ENCODE measurements at regions not wholly inside any gene's neighbourhood (a gene's known extent, or its start where the extent isn't known, plus 50 kb on each side); places are given as distances from the start of the nearest gene placed in this dataset.

DNA sequence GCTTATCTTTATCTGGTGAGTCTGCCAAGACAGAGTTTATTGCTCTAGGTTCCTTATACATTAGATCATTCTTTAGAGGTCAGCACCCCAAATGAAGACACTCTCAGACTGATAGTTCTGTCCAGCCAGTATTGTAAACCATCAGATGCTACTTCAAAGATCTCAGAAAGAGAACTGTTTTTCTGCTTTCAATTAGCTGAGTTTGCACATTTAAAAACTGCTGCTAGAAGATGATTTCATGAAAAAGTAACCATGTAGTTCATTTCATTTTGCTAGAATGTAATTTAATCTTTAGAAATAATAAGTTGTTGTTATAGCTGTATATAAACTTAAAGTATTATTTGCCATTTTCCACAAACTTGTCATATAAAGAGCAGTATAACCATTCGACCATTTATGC lies 344.5 kb upstream of the ATP5MC3 start:
- no peak overlapping the region for H3K27ac ChIP-seq (ENCODE audit: low read depth in 1 of 3, low read length in 2 of 3)
- H3K27me3 ChIP-seq (ENCODE audit: control insufficient read depth in 3 of 3, insufficient read depth in 3 of 3, low read length in 3 of 3), result no peaks in the 10 kb centered on the region
- peaks cover 0 to 1% of the 10 kb centered on the region in 2 donors for H3K9me3 ChIP-seq (ENCODE audit: control insufficient read depth in 2 of 2, insufficient read depth in 1 of 2, low read depth in 1 of 2, low read length in 1 of 2)
- no peaks in the 10 kb centered on the region for H3K4me1 ChIP-seq (ENCODE audit: control insufficient read depth in 3 of 3, insufficient read depth in 2 of 3, low read depth in 1 of 3, low read length in 2 of 3)
- DNase-seq, result no peak
- no peaks in the 10 kb centered on the region for H3K36me3 ChIP-seq (ENCODE audit: control insufficient read depth in 3 of 3, insufficient read depth in 2 of 3, low read depth in 1 of 3, low read length in 3 of 3)
- H3K4me3 ChIP-seq (ENCODE audit: low read depth in 1 of 3, low read length in 3 of 3), result no peak overlapping the region
- 40 to 59% (median 51%) methylated on average over 1 of the region's 1 CpG for WGBS, 3 donors
- no peak for FAIRE-seq

- WGBS, 3 donors, result 33 to 53% (median 49%) methylated on average over 2 of the region's 2 CpGs
- Histone ChIP-seq H3K4me3 (ENCODE audit: low read depth in 1 of 3, low read length in 3 of 3) (no peak overlapping the region), H3K27me3 (ENCODE audit: control insufficient read depth in 3 of 3, insufficient read depth in 3 of 3, low read length in 3 of 3) (no peaks in the 10 kb centered on the region), H3K36me3 (ENCODE audit: control insufficient read depth in 3 of 3, insufficient read depth in 2 of 3, low read depth in 1 of 3, low read length in 3 of 3) (no peaks in the 10 kb centered on the region), H3K27ac (ENCODE audit: low read depth in 1 of 3, low read length in 2 of 3) (no peak overlapping the region), H3K4me1 (ENCODE audit: control insufficient read depth in 3 of 3, insufficient read depth in 2 of 3, low read depth in 1 of 3, low read length in 2 of 3) (no peaks in the 10 kb centered on the region), H3K9me3 (ENCODE audit: control insufficient read depth in 2 of 2, insufficient read depth in 1 of 2, low read depth in 1 of 2, low read length in 1 of 2) (no peaks in the 10 kb centered on the region)
- FAIRE-seq (no peak), DNase-seq (peak; percentile 10 to 32)
Observed at GRCh38 chr2:175523001-175523400, 341.5 kb upstream of the ATP5MC3 start.

DNA sequence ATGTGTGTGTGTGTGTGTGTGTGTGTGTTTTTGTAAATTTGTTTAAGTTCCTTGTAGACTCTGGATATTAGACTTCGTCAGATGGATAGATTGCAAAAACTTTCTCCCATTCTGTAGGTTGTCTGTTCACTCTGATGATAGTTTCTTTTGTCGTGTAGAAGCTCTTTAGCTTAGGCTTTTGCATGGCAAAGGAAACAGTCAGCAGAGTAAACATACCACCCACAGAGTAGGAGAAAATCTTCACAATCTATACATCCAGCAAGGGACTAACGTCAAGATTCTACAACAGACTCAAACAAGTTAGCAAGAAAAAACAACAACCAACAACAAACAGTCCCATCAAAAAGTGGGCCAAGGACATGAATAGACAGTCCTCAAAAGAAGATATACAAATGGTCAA lies 336.7 kb upstream of the ATP5MC3 start:
- FAIRE-seq (no peak), DNase-seq (no peak)
- H3K36me3 ChIP-seq (ENCODE audit: control insufficient read depth in 3 of 3, insufficient read depth in 2 of 3, low read depth in 1 of 3, low read length in 3 of 3), result no peaks in the 10 kb centered on the region
- no peak overlapping the region for H3K27ac ChIP-seq (ENCODE audit: low read depth in 1 of 3, low read length in 2 of 3)
- H3K27me3 ChIP-seq (ENCODE audit: control insufficient read depth in 3 of 3, insufficient read depth in 3 of 3, low read length in 3 of 3), result no peaks in the 10 kb centered on the region
- no peaks in the 10 kb centered on the region for H3K4me1 ChIP-seq (ENCODE audit: control insufficient read depth in 3 of 3, insufficient read depth in 2 of 3, low read depth in 1 of 3, low read length in 2 of 3)
- no peak overlapping the region for H3K4me3 ChIP-seq (ENCODE audit: low read depth in 1 of 3, low read length in 3 of 3)
- H3K9me3 ChIP-seq (ENCODE audit: control insufficient read depth in 2 of 2, insufficient read depth in 1 of 2, low read depth in 1 of 2, low read length in 1 of 2), result no peaks in the 10 kb centered on the region
- 49 to 62% (median 51%) methylated on average over 3 of the region's 3 CpGs for WGBS, 3 donors

DNA sequence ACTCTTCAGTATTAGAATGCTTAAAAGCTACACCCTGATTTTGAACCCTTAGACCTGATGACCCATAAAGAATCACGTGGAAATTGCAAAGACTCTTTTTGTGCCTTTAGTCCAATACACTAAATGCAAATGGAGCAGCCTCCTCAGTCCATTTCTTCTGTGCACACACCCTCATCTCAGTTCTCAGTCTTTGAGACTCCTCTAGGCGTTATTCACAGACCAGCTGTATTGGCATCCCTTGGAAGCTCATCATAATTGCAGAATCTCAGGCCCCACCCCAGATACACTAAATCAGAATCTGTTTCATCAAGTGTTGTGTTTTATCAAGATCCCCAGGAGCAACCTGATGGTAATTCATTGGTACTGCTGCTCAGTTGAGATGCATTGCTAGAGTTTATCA lies 335.0 kb upstream of the ATP5MC3 start:
- Histone ChIP-seq H3K27me3 (ENCODE audit: control insufficient read depth in 3 of 3, insufficient read depth in 3 of 3, low read length in 3 of 3) (no peaks in the 10 kb centered on the region), H3K27ac (ENCODE audit: low read depth in 1 of 3, low read length in 2 of 3) (no peak overlapping the region), H3K4me1 (ENCODE audit: control insufficient read depth in 3 of 3, insufficient read depth in 2 of 3, low read depth in 1 of 3, low read length in 2 of 3) (no peaks in the 10 kb centered on the region), H3K36me3 (ENCODE audit: control insufficient read depth in 3 of 3, insufficient read depth in 2 of 3, low read depth in 1 of 3, low read length in 3 of 3) (no peaks in the 10 kb centered on the region), H3K9me3 (ENCODE audit: control insufficient read depth in 2 of 2, insufficient read depth in 1 of 2, low read depth in 1 of 2, low read length in 1 of 2) (no peaks in the 10 kb centered on the region), H3K4me3 (ENCODE audit: low read depth in 1 of 3, low read length in 3 of 3) (no peak overlapping the region)
- DNase-seq (no peak), FAIRE-seq (no peak)
- 74 to 75% (median 74%) methylated on average over 2 of the region's 2 CpGs for WGBS, 3 donors

DNA sequence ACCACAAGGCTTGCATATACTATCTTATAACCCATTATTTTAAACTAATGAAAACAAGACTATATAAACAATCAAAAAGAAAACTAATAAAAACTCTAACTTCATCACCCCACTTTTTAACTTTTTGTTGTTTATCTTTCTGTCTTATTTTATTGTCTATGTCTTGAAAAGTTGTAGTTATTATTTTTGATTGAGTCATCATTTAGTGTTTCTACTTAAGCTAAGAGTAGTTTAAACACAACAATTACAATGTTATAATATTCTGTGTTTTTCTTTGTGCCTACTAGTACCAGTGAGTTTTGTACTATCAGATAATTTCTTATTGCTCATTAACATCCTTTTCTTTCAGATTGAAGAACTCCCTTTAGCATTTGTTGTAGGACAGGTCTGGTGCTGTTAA lies 318.7 kb upstream of the ATP5MC3 start:
- Histone ChIP-seq H3K4me3 (ENCODE audit: low read depth in 1 of 3, low read length in 3 of 3) (no peak overlapping the region), H3K4me1 (ENCODE audit: control insufficient read depth in 3 of 3, insufficient read depth in 2 of 3, low read depth in 1 of 3, low read length in 2 of 3) (no peaks in the 10 kb centered on the region), H3K36me3 (ENCODE audit: control insufficient read depth in 3 of 3, insufficient read depth in 2 of 3, low read depth in 1 of 3, low read length in 3 of 3) (no peaks in the 10 kb centered on the region), H3K9me3 (ENCODE audit: control insufficient read depth in 2 of 2, insufficient read depth in 1 of 2, low read depth in 1 of 2, low read length in 1 of 2) (peaks cover 0 to 6% of the 10 kb centered on the region in 2 donors), H3K27me3 (ENCODE audit: control insufficient read depth in 3 of 3, insufficient read depth in 3 of 3, low read length in 3 of 3) (no peaks in the 10 kb centered on the region), H3K27ac (ENCODE audit: low read depth in 1 of 3, low read length in 2 of 3) (no peak overlapping the region)
- DNase-seq, result no peak
- peak; percentile 71 for FAIRE-seq

DNA sequence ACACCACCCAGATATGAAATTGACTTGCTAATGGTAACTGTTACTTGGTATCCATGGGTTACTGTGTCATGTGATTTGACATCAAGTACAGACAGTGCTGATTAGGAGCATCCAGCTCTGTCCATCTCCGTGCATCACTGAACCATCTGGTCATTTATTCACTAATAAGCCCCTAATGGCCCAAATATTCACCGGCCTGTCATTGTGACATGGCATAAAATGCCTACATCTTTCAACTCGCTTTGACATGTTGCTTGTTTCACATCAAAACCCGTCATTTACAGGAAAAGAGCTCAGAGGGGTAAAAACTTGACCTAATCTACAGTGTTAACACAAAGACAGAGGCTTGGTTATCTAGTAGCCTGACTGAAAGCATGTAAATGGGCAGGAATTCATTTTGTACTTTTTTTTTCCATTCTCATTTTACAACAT lies 308.9 kb upstream of the ATP5MC3 start:
- FAIRE-seq, result no peak
- no peaks in the 10 kb centered on the region for H3K4me1 ChIP-seq (ENCODE audit: control insufficient read depth in 3 of 3, insufficient read depth in 2 of 3, low read depth in 1 of 3, low read length in 2 of 3)
- H3K9me3 ChIP-seq (ENCODE audit: control insufficient read depth in 2 of 2, insufficient read depth in 1 of 2, low read depth in 1 of 2, low read length in 1 of 2), result peaks cover 0 to 2% of the 10 kb centered on the region in 2 donors
- no peak overlapping the region for H3K27ac ChIP-seq (ENCODE audit: low read depth in 1 of 3, low read length in 2 of 3)
- DNase-seq, result no peak
- H3K27me3 ChIP-seq (ENCODE audit: control insufficient read depth in 3 of 3, insufficient read depth in 3 of 3, low read length in 3 of 3), result peaks cover 0 to 2% (median 0%) of the 10 kb centered on the region in 3 donors
- WGBS, 3 donors, result 72 to 92% (median 82%) methylated on average over 4 of the region's 4 CpGs
- H3K4me3 ChIP-seq (ENCODE audit: low read depth in 1 of 3, low read length in 3 of 3), result no peak overlapping the region
- H3K36me3 ChIP-seq (ENCODE audit: control insufficient read depth in 3 of 3, insufficient read depth in 2 of 3, low read depth in 1 of 3, low read length in 3 of 3), result no peaks in the 10 kb centered on the region

- DNase-seq (peak in 1 of 2 donors; percentile 71), FAIRE-seq (no peak)
- Histone ChIP-seq H3K4me3 (ENCODE audit: low read depth in 1 of 3, low read length in 3 of 3) (no peak overlapping the region), H3K4me1 (ENCODE audit: control insufficient read depth in 3 of 3, insufficient read depth in 2 of 3, low read depth in 1 of 3, low read length in 2 of 3) (no peaks in the 10 kb centered on the region), H3K27me3 (ENCODE audit: control insufficient read depth in 3 of 3, insufficient read depth in 3 of 3, low read length in 3 of 3) (no peaks in the 10 kb centered on the region), H3K27ac (ENCODE audit: low read depth in 1 of 3, low read length in 2 of 3) (no peak overlapping the region), H3K9me3 (ENCODE audit: control insufficient read depth in 2 of 2, insufficient read depth in 1 of 2, low read depth in 1 of 2, low read length in 1 of 2) (no peaks in the 10 kb centered on the region), H3K36me3 (ENCODE audit: control insufficient read depth in 3 of 3, insufficient read depth in 2 of 3, low read depth in 1 of 3, low read length in 3 of 3) (no peaks in the 10 kb centered on the region)
- 18 to 68% (median 38%) methylated on average over 8 of the region's 8 CpGs for WGBS, 3 donors
Observed at GRCh38 chr2:175478096-175478768, 296.7 kb upstream of the ATP5MC3 start.

GRCh38 chr2:175476948-175477347 lies 295.4 kb upstream of the ATP5MC3 start:
- no peak for FAIRE-seq
- H3K4me3 ChIP-seq (ENCODE audit: low read depth in 1 of 3, low read length in 3 of 3), result no peak overlapping the region
- 82 to 90% (median 86%) methylated on average over 8 of the region's 8 CpGs for WGBS, 3 donors

DNA sequence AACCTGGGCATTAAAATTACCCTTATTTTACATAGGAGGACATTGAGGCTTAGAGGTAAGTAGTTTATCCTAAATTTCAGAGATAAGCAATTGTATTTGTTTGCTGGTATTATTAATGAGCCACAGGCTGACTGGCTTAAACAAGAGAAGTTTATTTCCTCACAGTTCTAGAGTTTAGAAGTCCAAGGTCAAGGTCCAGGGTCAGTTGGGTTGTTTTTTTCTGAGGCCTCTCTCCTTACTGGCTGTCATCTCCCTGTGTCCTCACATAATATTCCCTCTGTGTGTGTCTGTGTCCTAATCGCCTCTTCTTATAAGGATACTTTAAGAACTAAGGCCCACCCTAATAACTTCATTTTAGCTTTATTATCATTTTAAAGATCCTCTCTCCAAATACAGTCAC lies 294.9 kb upstream of the ATP5MC3 start:
- H3K36me3 ChIP-seq (ENCODE audit: control insufficient read depth in 3 of 3, insufficient read depth in 2 of 3, low read depth in 1 of 3, low read length in 3 of 3), result no peaks in the 10 kb centered on the region
- FAIRE-seq (no peak), DNase-seq (peak; percentile 11 to 27)
- H3K27ac ChIP-seq (ENCODE audit: low read depth in 1 of 3, low read length in 2 of 3), result no peak overlapping the region
- no peaks in the 10 kb centered on the region for H3K9me3 ChIP-seq (ENCODE audit: control insufficient read depth in 2 of 2, insufficient read depth in 1 of 2, low read depth in 1 of 2, low read length in 1 of 2)
- H3K27me3 ChIP-seq (ENCODE audit: control insufficient read depth in 3 of 3, insufficient read depth in 3 of 3, low read length in 3 of 3), result no peaks in the 10 kb centered on the region
- no peaks in the 10 kb centered on the region for H3K4me1 ChIP-seq (ENCODE audit: control insufficient read depth in 3 of 3, insufficient read depth in 2 of 3, low read depth in 1 of 3, low read length in 2 of 3)
- no peak overlapping the region for H3K4me3 ChIP-seq (ENCODE audit: low read depth in 1 of 3, low read length in 3 of 3)
- WGBS, 3 donors, result 93 to 96% (median 95%) methylated on average over 1 of the region's 1 CpG

More at GRCh38 chr2:175476948-175477347, 295.4 kb upstream of the ATP5MC3 start:
- H3K4me1 ChIP-seq (ENCODE audit: control insufficient read depth in 3 of 3, insufficient read depth in 2 of 3, low read depth in 1 of 3, low read length in 2 of 3), result no peaks in the 10 kb centered on the region
- no peak for DNase-seq
- H3K36me3 ChIP-seq (ENCODE audit: control insufficient read depth in 3 of 3, insufficient read depth in 2 of 3, low read depth in 1 of 3, low read length in 3 of 3), result no peaks in the 10 kb centered on the region
- no peaks in the 10 kb centered on the region for H3K9me3 ChIP-seq (ENCODE audit: control insufficient read depth in 2 of 2, insufficient read depth in 1 of 2, low read depth in 1 of 2, low read length in 1 of 2)
- no peaks in the 10 kb centered on the region for H3K27me3 ChIP-seq (ENCODE audit: control insufficient read depth in 3 of 3, insufficient read depth in 3 of 3, low read length in 3 of 3)
- H3K27ac ChIP-seq (ENCODE audit: low read depth in 1 of 3, low read length in 2 of 3), result no peak overlapping the region

Data from small intestine (tissue), 7 donors.